GM12891 (cell line): ENCODE measurements at regions not wholly inside any gene's neighbourhood (a gene's known extent, or its start where the extent isn't known, plus 50 kb on each side); places are given as distances from the start of the nearest gene placed in this dataset.

Experiments used
- POLR2A ChIP-seq: IDR thresholded peaks from 2 replicates; pipeline ENCODE4 v1.6.1; 2011; ENCODE audit warnings: low read depth, low read length, control low read depth
- POLR2AphosphoS5 ChIP-seq: IDR thresholded peaks from 2 replicates; pipeline ENCODE4 v1.6.1; 2011; ENCODE audit warnings: low read depth, low read length, control low read depth
- POU2F2 ChIP-seq: IDR thresholded peaks from 2 replicates; pipeline ENCODE4 v1.6.1; 2011; ENCODE audit warnings: low read depth, mild to moderate bottlenecking, control low read depth, low read length, moderate library complexity
- SPI1 ChIP-seq: IDR thresholded peaks from 2 replicates; pipeline ENCODE4 v1.6.1; 2011; ENCODE audit warnings: low read depth, low read length, control low read depth
- TAF1 ChIP-seq: IDR thresholded peaks from 2 replicates; pipeline ENCODE4 v1.6.1; 2011; ENCODE audit warnings: low read depth, low read length, control low read depth

DNA sequence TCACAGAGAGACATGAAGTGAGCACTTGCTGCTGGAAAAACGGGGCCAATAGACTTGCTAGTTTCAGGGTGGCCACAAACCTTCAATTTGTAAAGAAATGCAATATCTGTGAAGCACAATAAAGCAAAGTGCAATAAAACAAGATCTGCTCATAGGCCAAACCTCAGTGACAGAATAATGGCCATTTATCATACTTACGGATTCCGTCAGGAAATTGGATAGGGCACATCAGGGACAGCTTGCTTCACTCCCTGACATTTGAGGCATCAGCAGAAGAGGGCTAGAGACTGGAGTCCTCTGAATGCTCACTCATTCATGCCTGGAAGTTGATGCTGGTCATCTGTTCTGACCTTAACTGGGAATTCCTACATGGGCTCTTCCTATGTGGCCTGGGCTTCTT lies 165.5 kb upstream of the OPRM1 start:
- TF ChIP-seq POLR2AphosphoS5 (no peak), POLR2A (no peak), TAF1 (no peak), SPI1 (no peak), POU2F2 (no peak)
